Ovary (tissue), 7 donors: ENCODE measurements at regions not wholly inside any gene's neighbourhood (a gene's known extent, or its start where the extent isn't known, plus 50 kb on each side); places are given as distances from the start of the nearest gene placed in this dataset.

Experiments used
- DNase-seq, 5 donors: peaks; one replicate each; pipeline ENCODE4 v3.0.0-alpha.2; 2019 to 2020
- H3K27ac ChIP-seq, 2 donors: fragments of 200-600 bp; one replicate each; pipeline versions ENCODE4 v1.5.1 to v1.8.0; 2019 to 2022
- H3K27me3 ChIP-seq: fragments of 200-600 bp; one replicate; pipeline ENCODE4 v1.8.0; 2022
- H3K36me3 ChIP-seq: fragments of 200-600 bp; sonication (generic); one replicate; pipeline ENCODE4 v1.5.1; 2019
- H3K4me1 ChIP-seq: one replicate; pipeline ENCODE4 v1.8.1; 2013; ENCODE audit warnings: mild to moderate bottlenecking, moderate library complexity; ENCODE audit not compliant: insufficient read depth
- H3K4me3 ChIP-seq: fragments of 200-600 bp; sonication (generic); one replicate; pipeline ENCODE4 v1.5.1; 2017
- H3K9me3 ChIP-seq, 2 donors: fragments of 200-600 bp in 1 of 2; sonication (generic) in 1 of 2; one replicate each; pipeline versions ENCODE4 v1.5.1 to v1.8.1; 2013 to 2019; ENCODE audit warnings: mild to moderate bottlenecking in 1 of 2, moderate library complexity in 1 of 2
- CTCF ChIP-seq, 3 donors: fragments of 450-650 bp in 2 of 3; fragments of 200-600 bp in 1 of 3; IDR thresholded peaks; one replicate each; pipeline versions ENCODE4 v1.5.1 to v1.8.0; 2016 to 2022; ENCODE audit warnings: antibody characterized with exemption in 3 of 3, mild to moderate bottlenecking in 1 of 3
- EP300 ChIP-seq: sonication (generic); formaldehyde crosslinking; IDR thresholded peaks from one replicate; pipeline ENCODE4 v1.6.1; 2017; ENCODE audit warnings: antibody characterized with exemption
- POLR2A ChIP-seq: fragments of 450-650 bp; IDR thresholded peaks from one replicate; pipeline ENCODE4 v1.6.1; 2017; ENCODE audit warnings: antibody characterized with exemption, mild to moderate bottlenecking, moderate library complexity
- WGBS, 3 donors: extraction: QIAGEN DNeasy Blood & Tissue Kit in 1 of 3; methylation state at CpG; one replicate each; pipeline versions ENCODE4 v1.1.5 to v1.1.7; 2013 to 2017; 5-methylcytosine and 5-hydroxymethylcytosine counted together
- intact Hi-C, 4 donors: fragments of 100-400 bp; cut with DNase I; formaldehyde crosslinking; loops; one replicate each; pipeline versions ENCODE4 v1.11.0 to v1.15.1; 2022 to 2023
- donor health status: DM: no; HTN: no; CAD: no; lungs with moderate emphysema.
- donor health status: DM: no; HTN: no; CAD: no.
- donor health status: Bipolar disorder and iron deficiency.
- donor health status: DM: no; HTN: no; CAD: no.
- donor health status: DM: yes; HTN: yes; CAD: no.

GRCh38 chr1:81597720-81598426 lies 202.9 kb upstream of the ADGRL2 start:
- no peak overlapping the region for H3K4me3 ChIP-seq
- TF ChIP-seq EP300 (no peak), CTCF (IDR thresholded peaks at IDR 0.05) (no peak), POLR2A (no peak)
- intact Hi-C loops, result no loop called here

GRCh38 chr1:81596341-81596740 lies 204.4 kb upstream of the ADGRL2 start:
- Histone ChIP-seq H3K36me3 (no peaks in the 10 kb centered on the region), H3K4me1 (no peaks in the 10 kb centered on the region), H3K27me3 (no peaks in the 10 kb centered on the region), H3K27ac (no peak overlapping the region), H3K4me3 (no peak overlapping the region), H3K9me3 (no peaks in the 10 kb centered on the region)
- DNase-seq, result no peak
- intact Hi-C loops, result no loop called here
- WGBS, 3 donors, result 90 to 97% (median 95%) methylated on average over 14 of the region's 14 CpGs
- TF ChIP-seq POLR2A, result no peak
- no peak for TF ChIP-seq CTCF (IDR thresholded peaks at IDR 0.05)
- no peak for TF ChIP-seq EP300

More at GRCh38 chr1:81597720-81598426, 202.9 kb upstream of the ADGRL2 start:
- Histone ChIP-seq H3K9me3 (no peaks in the 10 kb centered on the region), H3K4me1 (no peaks in the 10 kb centered on the region), H3K27me3 (no peaks in the 10 kb centered on the region), H3K27ac (no peak overlapping the region), H3K36me3 (no peaks in the 10 kb centered on the region)
- WGBS, 3 donors, result 67 to 85% (median 83%) methylated on average over 3 of the region's 3 CpGs
- no peak for DNase-seq

- Histone ChIP-seq H3K36me3 (no peaks in the 10 kb centered on the region), H3K9me3 (no peaks in the 10 kb centered on the region), H3K27ac (no peak overlapping the region), H3K4me3 (no peak overlapping the region), H3K27me3 (no peaks in the 10 kb centered on the region), H3K4me1 (no peaks in the 10 kb centered on the region)
- WGBS, 3 donors, result 6 to 19% (median 8%) methylated on average over 1 of the region's 1 CpG
- intact Hi-C loops, result no loop called here
- no peak for TF ChIP-seq EP300
- TF ChIP-seq CTCF (IDR thresholded peaks at IDR 0.05), result no peak
- TF ChIP-seq POLR2A, result no peak
- no peak for DNase-seq
These were observed 206.5 kb upstream of the ADGRL2 start for GRCh38 chr1:81594206-81594605.

- intact Hi-C loops, result no loop called here
- 86 to 91% (median 88%) methylated on average over 2 of the region's 2 CpGs for WGBS, 3 donors
- no peaks in the 10 kb centered on the region for H3K36me3 ChIP-seq
- TF ChIP-seq POLR2A (no peak), EP300 (no peak), CTCF (IDR thresholded peaks at IDR 0.05) (no peak)
- H3K27me3 ChIP-seq, result no peaks in the 10 kb centered on the region
- H3K4me1 ChIP-seq, result no peaks in the 10 kb centered on the region
- no peak overlapping the region for H3K4me3 ChIP-seq
- H3K9me3 ChIP-seq, result no peaks in the 10 kb centered on the region
- no peak for DNase-seq
- no peak overlapping the region for H3K27ac ChIP-seq
These were observed 208.5 kb upstream of the ADGRL2 start for GRCh38 chr1:81592233-81592632.
